Endodermal cell (in vitro differentiated cells): ENCODE measurements at regions not wholly inside any gene's neighbourhood (a gene's known extent, or its start where the extent isn't known, plus 50 kb on each side); places are given as distances from the start of the nearest gene placed in this dataset.

Experiments used
- DNase-seq: peaks from one replicate; pipeline ENCODE4 v3.0.0-alpha.2; 2017
- H3K27ac ChIP-seq: 2 replicates; pipeline ENCODE4 v1.5.1; 2013; ENCODE audit warnings: mild to moderate bottlenecking, low read depth, low read length, moderate library complexity
- H3K27me3 ChIP-seq: 2 replicates; pipeline ENCODE4 v1.6.1; 2013; ENCODE audit warnings: mild to moderate bottlenecking, low read length, moderate library complexity; ENCODE audit not compliant: insufficient read depth, control insufficient read depth, poor library complexity, severe bottlenecking
- H3K36me3 ChIP-seq: 2 replicates; pipeline ENCODE4 v1.7.0; 2013; ENCODE audit warnings: mild to moderate bottlenecking, low read length, moderate library complexity; ENCODE audit not compliant: control insufficient read depth, insufficient read depth
- H3K4me1 ChIP-seq: one replicate; pipeline ENCODE4 v1.7.0; 2013; ENCODE audit warnings: low read length; ENCODE audit not compliant: control insufficient read depth, insufficient read depth
- H3K4me3 ChIP-seq: 2 replicates; pipeline ENCODE4 v1.5.1; 2013; ENCODE audit warnings: mild to moderate bottlenecking, low read length, moderate library complexity
- H3K9ac ChIP-seq: 2 replicates; pipeline ENCODE4 v1.6.1; 2013; ENCODE audit warnings: mild to moderate bottlenecking, low read length, moderate library complexity; ENCODE audit not compliant: poor library complexity, severe bottlenecking; ENCODE audit errors: extremely low read depth
- H3K9me3 ChIP-seq: 2 replicates; pipeline ENCODE4 v1.6.1; 2013; ENCODE audit warnings: mild to moderate bottlenecking, low read length, moderate library complexity; ENCODE audit not compliant: control insufficient read depth
- H3K27ac Mint-ChIP-seq: 2 replicates; pipeline ENCODE4 v1.8.0; 2020; ENCODE audit warnings: mixed read lengths
- H3K27me3 Mint-ChIP-seq: 2 replicates; pipeline ENCODE4 v1.8.0; 2021; ENCODE audit warnings: mild to moderate bottlenecking, mixed read lengths; ENCODE audit not compliant: insufficient read depth
- H3K36me3 Mint-ChIP-seq: 2 replicates; pipeline ENCODE4 v1.8.0; 2020; ENCODE audit warnings: low read depth, mixed read lengths
- H3K4me1 Mint-ChIP-seq: 2 replicates; pipeline ENCODE4 v1.8.0; 2020; ENCODE audit warnings: mixed read lengths
- H3K4me3 Mint-ChIP-seq: 2 replicates; pipeline ENCODE4 v1.8.0; 2020; ENCODE audit warnings: mild to moderate bottlenecking, moderate library complexity, mixed read lengths
- H3K9me3 Mint-ChIP-seq: 2 replicates; pipeline ENCODE4 v1.8.0; 2020; ENCODE audit warnings: mild to moderate bottlenecking, mixed read lengths
- WGBS, 2 experiments: methylation state at CpG; one replicate each; pipeline versions ENCODE4 v1.1.5 to v1.1.7; 2013; ENCODE audit warnings: missing lambda C conversion rate in 2 of 2, mixed read lengths in 1 of 2; ENCODE audit not compliant: insufficient coverage in 1 of 2, insufficient read length in 1 of 2; 5-methylcytosine and 5-hydroxymethylcytosine counted together
- TF ChIP-seq, protein P1 (sequence below): fragments of 200-600 bp; sonication (generic); conservative IDR thresholded peaks from 2 replicates; pipeline ENCODE4 v1.5.0; 2021; ENCODE audit warnings: antibody characterized with exemption, mild to moderate bottlenecking

DNA sequence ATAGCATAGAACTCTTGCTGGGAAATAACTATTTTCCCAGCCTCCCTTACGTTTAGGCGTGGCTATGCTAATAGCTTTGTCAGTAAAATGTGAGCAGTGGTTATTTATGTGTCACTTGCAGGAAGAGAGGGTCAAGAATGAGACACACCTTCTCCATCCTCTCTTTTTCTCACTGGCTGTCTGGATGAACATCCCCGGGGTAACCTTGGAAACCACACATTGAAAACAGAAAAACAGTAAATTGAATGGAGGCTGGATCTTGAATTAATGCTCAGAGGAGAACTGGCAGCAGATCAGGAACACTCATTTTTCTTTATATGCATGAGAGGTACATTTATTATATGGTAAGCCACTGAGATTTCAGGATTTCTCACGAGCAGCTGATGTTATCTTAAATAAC is 127.6 kb downstream of the DNAJB9 start:
- H3K27me3 ChIP-seq = no peaks in the 10 kb centered on the region
- no peak overlapping the region for H3K27ac ChIP-seq
- H3K36me3 ChIP-seq = no peaks in the 10 kb centered on the region
- Mint-ChIP-seq H3K27me3 (no peaks in the 10 kb centered on the region), H3K27ac (no peak overlapping the region), H3K4me1 (peaks cover 3% of the 10 kb centered on the region), H3K4me3 (no peak overlapping the region), H3K36me3 (no peaks in the 10 kb centered on the region), H3K9me3 (no peaks in the 10 kb centered on the region)
- no peak overlapping the region for H3K4me3 ChIP-seq
- no peak for DNase-seq
- 86% methylated on average over 4 of the region's 4 CpGs; no CpG with 5 or more reads in 1 of the 2 experiments for WGBS, 2 experiments
- no peaks in the 10 kb centered on the region for H3K4me1 ChIP-seq
- no peak overlapping the region for H3K9ac ChIP-seq
- TF ChIP-seq, protein P1, sequence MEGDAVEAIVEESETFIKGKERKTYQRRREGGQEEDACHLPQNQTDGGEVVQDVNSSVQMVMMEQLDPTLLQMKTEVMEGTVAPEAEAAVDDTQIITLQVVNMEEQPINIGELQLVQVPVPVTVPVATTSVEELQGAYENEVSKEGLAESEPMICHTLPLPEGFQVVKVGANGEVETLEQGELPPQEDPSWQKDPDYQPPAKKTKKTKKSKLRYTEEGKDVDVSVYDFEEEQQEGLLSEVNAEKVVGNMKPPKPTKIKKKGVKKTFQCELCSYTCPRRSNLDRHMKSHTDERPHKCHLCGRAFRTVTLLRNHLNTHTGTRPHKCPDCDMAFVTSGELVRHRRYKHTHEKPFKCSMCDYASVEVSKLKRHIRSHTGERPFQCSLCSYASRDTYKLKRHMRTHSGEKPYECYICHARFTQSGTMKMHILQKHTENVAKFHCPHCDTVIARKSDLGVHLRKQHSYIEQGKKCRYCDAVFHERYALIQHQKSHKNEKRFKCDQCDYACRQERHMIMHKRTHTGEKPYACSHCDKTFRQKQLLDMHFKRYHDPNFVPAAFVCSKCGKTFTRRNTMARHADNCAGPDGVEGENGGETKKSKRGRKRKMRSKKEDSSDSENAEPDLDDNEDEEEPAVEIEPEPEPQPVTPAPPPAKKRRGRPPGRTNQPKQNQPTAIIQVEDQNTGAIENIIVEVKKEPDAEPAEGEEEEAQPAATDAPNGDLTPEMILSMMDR = no peak
- no peaks in the 10 kb centered on the region for H3K9me3 ChIP-seq

- Histone ChIP-seq H3K4me3 (no peak overlapping the region), H3K9ac (no peak overlapping the region), H3K9me3 (peaks cover 6% of the 10 kb centered on the region), H3K36me3 (no peaks in the 10 kb centered on the region), H3K4me1 (peaks cover 4% of the 10 kb centered on the region), H3K27ac (no peak overlapping the region), H3K27me3 (peaks cover 5% of the 10 kb centered on the region)
- TF ChIP-seq, protein P1 = no peak
- Mint-ChIP-seq H3K4me1 (peaks cover 19% of the 10 kb centered on the region), H3K27me3 (no peaks in the 10 kb centered on the region), H3K4me3 (no peak overlapping the region), H3K27ac (no peak overlapping the region), H3K9me3 (no peaks in the 10 kb centered on the region), H3K36me3 (no peaks in the 10 kb centered on the region)
- no peak for DNase-seq
These were observed 141.9 kb downstream of the DNAJB9 start for GRCh38 chr7:108711611-108712010.

GRCh38 chr7:108716783-108717182 is 147.1 kb downstream of the DNAJB9 start:
- WGBS, 2 experiments = 85% methylated on average over 1 of the region's 1 CpG; no CpG with 5 or more reads in 1 of the 2 experiments
- Histone ChIP-seq H3K4me1 (peaks cover 4% of the 10 kb centered on the region), H3K27ac (no peak overlapping the region), H3K27me3 (peaks cover 11% of the 10 kb centered on the region), H3K4me3 (no peak overlapping the region), H3K9me3 (no peaks in the 10 kb centered on the region), H3K36me3 (no peaks in the 10 kb centered on the region), H3K9ac (no peak overlapping the region)
- DNase-seq = no peak
- Mint-ChIP-seq H3K27me3 (peaks cover 5% of the 10 kb centered on the region), H3K9me3 (no peaks in the 10 kb centered on the region), H3K4me3 (no peak overlapping the region), H3K4me1 (peaks cover 13% of the 10 kb centered on the region), H3K36me3 (no peaks in the 10 kb centered on the region), H3K27ac (no peak overlapping the region)
- TF ChIP-seq, protein P1 = no peak
